ENCODE measurements at regions not wholly inside any gene's neighbourhood (a gene's known extent, or its start where the extent isn't known, plus 50 kb on each side); places are given as distances from the start of the nearest gene placed in this dataset.

- H3K27me3 ChIP-seq: no peaks in the 10 kb centered on the region
- ATAC-seq: no peak
- no peaks in the 10 kb centered on the region for H3K36me3 ChIP-seq
- DNase-seq: no peak
- no peak overlapping the region for H3K4me3 ChIP-seq
- intact Hi-C loops (cut with DNase I): no loop called here
- no peaks in the 10 kb centered on the region for H3K4me1 ChIP-seq
- TF ChIP-seq CTCF (IDR thresholded peaks at IDR 0.05) (no peak), POLR2A (IDR thresholded peaks at IDR 0.05) (no peak)
- no peak overlapping the region for H3K27ac ChIP-seq
- 40 to 52% (median 47%) methylated on average over 2 of the region's 2 CpGs for WGBS, 4 donors
- H3K9me3 ChIP-seq: peaks cover 0 to 10% (median 0%) of the 10 kb centered on the region in 12 donors
Observed at GRCh38 chr3:84820126-84820525, 138.7 kb upstream of the CADM2 start.

GRCh38 chr3:84820906-84821305 is 137.9 kb upstream of the CADM2 start:
- Histone ChIP-seq H3K27ac (no peak overlapping the region), H3K4me3 (no peak overlapping the region), H3K27me3 (no peaks in the 10 kb centered on the region), H3K4me1 (no peaks in the 10 kb centered on the region), H3K9me3 (peaks cover 0 to 8% (median 0%) of the 10 kb centered on the region in 12 donors), H3K36me3 (no peaks in the 10 kb centered on the region)
- DNase-seq (no peak), ATAC-seq (no peak)
- intact Hi-C loops (cut with DNase I): no loop called here
- no peak for TF ChIP-seq CTCF (IDR thresholded peaks at IDR 0.05)
- TF ChIP-seq POLR2A (IDR thresholded peaks at IDR 0.05): no peak

GRCh38 chr3:84825817-84826216 is 133.0 kb upstream of the CADM2 start:
- intact Hi-C loops (cut with DNase I): no loop called here

DNA sequence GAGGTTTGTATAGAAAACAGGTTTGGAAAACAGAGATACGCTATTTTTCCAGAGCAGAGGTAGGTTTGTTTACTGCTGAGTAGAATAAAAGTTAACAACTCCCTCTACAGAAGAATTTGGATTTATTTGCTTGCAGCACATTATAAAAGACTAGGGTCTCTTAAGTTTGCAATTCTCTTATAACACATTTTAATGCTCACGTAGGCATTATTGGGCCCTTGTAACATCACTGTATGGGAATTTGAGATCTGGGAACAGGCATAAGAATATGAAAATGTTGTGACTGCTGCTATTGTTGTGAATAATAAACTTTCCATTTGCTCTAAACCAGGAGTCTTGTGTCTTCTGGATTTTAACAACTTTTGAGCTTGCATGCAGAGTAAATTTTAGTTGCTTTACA is 128.3 kb upstream of the CADM2 start:
- no peak overlapping the region for H3K27ac ChIP-seq
- 80 to 87% (median 86%) methylated on average over 2 of the region's 2 CpGs for WGBS, 4 donors
- ATAC-seq (no peak), DNase-seq (no peak)
- H3K36me3 ChIP-seq: no peaks in the 10 kb centered on the region
- no peaks in the 10 kb centered on the region for H3K4me1 ChIP-seq
- no peaks in the 10 kb centered on the region for H3K27me3 ChIP-seq
- no peak overlapping the region for H3K4me3 ChIP-seq
- intact Hi-C loops (cut with DNase I): no loop called here
- peaks cover 0 to 3% (median 0%) of the 10 kb centered on the region in 12 donors for H3K9me3 ChIP-seq
- TF ChIP-seq CTCF (IDR thresholded peaks at IDR 0.05): no peak
- TF ChIP-seq POLR2A (IDR thresholded peaks at IDR 0.05): no peak

More at GRCh38 chr3:84825817-84826216, 133.0 kb upstream of the CADM2 start:
- no peak overlapping the region for H3K4me3 ChIP-seq
- H3K27me3 ChIP-seq: no peaks in the 10 kb centered on the region
- H3K9me3 ChIP-seq: peaks cover 0 to 3% (median 0%) of the 10 kb centered on the region in 12 donors
- no peak overlapping the region for H3K27ac ChIP-seq
- ATAC-seq: no peak
- 81 to 93% (median 90%) methylated on average over 1 of the region's 1 CpG for WGBS, 4 donors
- no peaks in the 10 kb centered on the region for H3K36me3 ChIP-seq
- no peaks in the 10 kb centered on the region for H3K4me1 ChIP-seq
- no peak for TF ChIP-seq POLR2A (IDR thresholded peaks at IDR 0.05)
- TF ChIP-seq CTCF (IDR thresholded peaks at IDR 0.05): no peak
- DNase-seq: no peak
